HG03442 (cell line): ENCODE measurements at regions not wholly inside any gene's neighbourhood (a gene's known extent, or its start where the extent isn't known, plus 50 kb on each side); places are given as distances from the start of the nearest gene placed in this dataset.
"Not testable (repeated sequence)": the region's sequence is repeated elsewhere in the genome, so short reads cannot be mapped to it uniquely, and the experiment has no call there.

Experiments
- ATAC-seq: cut with Tn5 transposase; IDR thresholded peaks from one replicate; pipeline ENCODE4 v1.9.1; 2021; ENCODE audit warnings: mild to moderate bottlenecking, moderate library complexity; ENCODE audit not compliant: unreplicated experiment

- no peak for ATAC-seq
Measured at GRCh38 chr1:185681034-185681633, 53.1 kb upstream of the HMCN1 start.

- no peak for ATAC-seq
Measured at GRCh38 chr1:185680453-185680852, 53.7 kb upstream of the HMCN1 start.

GRCh38 chr1:185679220-185679619 is 55.0 kb upstream of the HMCN1 start:
- no peak for ATAC-seq

GRCh38 chr1:185676969-185677368 is 57.2 kb upstream of the HMCN1 start:
- ATAC-seq = no peak

GRCh38 chr1:185674201-185674600 is 60.0 kb upstream of the HMCN1 start:
- ATAC-seq = peak; percentile 67

GRCh38 chr1:185672719-185673360 is 61.4 kb upstream of the HMCN1 start:
- ATAC-seq = no peak

- ATAC-seq = no peak
Measured at GRCh38 chr1:185670187-185670627, 64.0 kb upstream of the HMCN1 start.

GRCh38 chr1:185668013-185668412 is 66.2 kb upstream of the HMCN1 start:
- ATAC-seq = no peak

GRCh38 chr1:185666582-185666981 is 67.6 kb upstream of the HMCN1 start:
- ATAC-seq = no peak

GRCh38 chr1:185663771-185664296 is 70.4 kb upstream of the HMCN1 start:
- ATAC-seq = no peak

GRCh38 chr1:185663332-185663731 is 70.9 kb upstream of the HMCN1 start:
- ATAC-seq = no peak

GRCh38 chr1:185661971-185662370 is 72.2 kb upstream of the HMCN1 start:
- ATAC-seq = no peak

GRCh38 chr1:185656663-185657062 is 77.5 kb upstream of the HMCN1 start:
- no peak for ATAC-seq

GRCh38 chr1:185654952-185655314 is 79.3 kb upstream of the HMCN1 start:
- no peak for ATAC-seq

GRCh38 chr1:185654199-185654951 is 79.8 kb upstream of the HMCN1 start:
- ATAC-seq = no peak

- no peak for ATAC-seq
Measured at GRCh38 chr1:185653615-185654014, 80.6 kb upstream of the HMCN1 start.

GRCh38 chr1:185652348-185652747 is 81.8 kb upstream of the HMCN1 start:
- ATAC-seq = no peak

GRCh38 chr1:185650602-185651230 is 83.5 kb upstream of the HMCN1 start:
- ATAC-seq = no peak

- no peak for ATAC-seq
Measured at GRCh38 chr1:185648858-185649589, 85.2 kb upstream of the HMCN1 start.

- ATAC-seq = not testable (repeated sequence)
Measured at GRCh38 chr1:185647597-185648267, 86.5 kb upstream of the HMCN1 start.
